Right lobe of liver (tissue), 4 donors: ENCODE measurements at regions not wholly inside any gene's neighbourhood (a gene's known extent, or its start where the extent isn't known, plus 50 kb on each side); places are given as distances from the start of the nearest gene placed in this dataset.
A peak's percentile ranks its signal among the peaks of the same experiment; 100 is the strongest.

ENCODE experiments used
- POLR2A ChIP-seq: fragments of 450-650 bp; IDR thresholded peaks from one replicate; pipeline ENCODE4 v1.6.1; 2017; ENCODE audit warnings: antibody characterized with exemption, mild to moderate bottlenecking
- TF ChIP-seq, protein P1 (sequence below), 4 donors: fragments of 200-600 bp in 3 of 4; fragments of 450-650 bp in 1 of 4; IDR thresholded peaks; one replicate each; pipeline versions ENCODE4 v1.5.1 to v1.8.0; 2016 to 2022; ENCODE audit warnings: antibody characterized with exemption in 4 of 4, mild to moderate bottlenecking in 2 of 4
- donor health status: DM: no; HTN: no; CAD: no.
- donor health status: DM: no; HTN: no; CAD: no.
- donor health status: DM: no; HTN: yes; CAD: no.

GRCh38 chr20:2237059-2237458, 58.7 kb upstream of the TGM3 start:
- TF ChIP-seq, protein P1, sequence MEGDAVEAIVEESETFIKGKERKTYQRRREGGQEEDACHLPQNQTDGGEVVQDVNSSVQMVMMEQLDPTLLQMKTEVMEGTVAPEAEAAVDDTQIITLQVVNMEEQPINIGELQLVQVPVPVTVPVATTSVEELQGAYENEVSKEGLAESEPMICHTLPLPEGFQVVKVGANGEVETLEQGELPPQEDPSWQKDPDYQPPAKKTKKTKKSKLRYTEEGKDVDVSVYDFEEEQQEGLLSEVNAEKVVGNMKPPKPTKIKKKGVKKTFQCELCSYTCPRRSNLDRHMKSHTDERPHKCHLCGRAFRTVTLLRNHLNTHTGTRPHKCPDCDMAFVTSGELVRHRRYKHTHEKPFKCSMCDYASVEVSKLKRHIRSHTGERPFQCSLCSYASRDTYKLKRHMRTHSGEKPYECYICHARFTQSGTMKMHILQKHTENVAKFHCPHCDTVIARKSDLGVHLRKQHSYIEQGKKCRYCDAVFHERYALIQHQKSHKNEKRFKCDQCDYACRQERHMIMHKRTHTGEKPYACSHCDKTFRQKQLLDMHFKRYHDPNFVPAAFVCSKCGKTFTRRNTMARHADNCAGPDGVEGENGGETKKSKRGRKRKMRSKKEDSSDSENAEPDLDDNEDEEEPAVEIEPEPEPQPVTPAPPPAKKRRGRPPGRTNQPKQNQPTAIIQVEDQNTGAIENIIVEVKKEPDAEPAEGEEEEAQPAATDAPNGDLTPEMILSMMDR (IDR thresholded peaks at IDR 0.05) = peak; percentile 62 to 76 (median 72)
- TF ChIP-seq POLR2A = no peak
